ENCODE measurements at regions not wholly inside any gene's neighbourhood (a gene's known extent, or its start where the extent isn't known, plus 50 kb on each side); places are given as distances from the start of the nearest gene placed in this dataset.
"Not testable (repeated sequence)": the region's sequence is repeated elsewhere in the genome, so short reads cannot be mapped to it uniquely, and the experiment has no call there.

- not testable (repeated sequence) for TF ChIP-seq POLR2A, CTCF (IDR thresholded peaks at IDR 0.05)
These were observed 256.9 kb downstream of the ANKRD60 start for GRCh38 chr20:57971583-57971982.

All from uterus (tissue), 2 donors.